Lower leg skin (tissue), 3 donors: ENCODE measurements at regions not wholly inside any gene's neighbourhood (a gene's known extent, or its start where the extent isn't known, plus 50 kb on each side); places are given as distances from the start of the nearest gene placed in this dataset.

ENCODE experiments used
- CTCF ChIP-seq, 3 donors: fragments of 450-650 bp; IDR thresholded peaks; one replicate each; pipeline ENCODE4 v1.5.1; 2016; ENCODE audit warnings: antibody characterized with exemption in 3 of 3, mild to moderate bottlenecking in 3 of 3, moderate library complexity in 2 of 3
- POLR2A ChIP-seq, 2 donors: fragments of 450-650 bp; IDR thresholded peaks; one replicate each; pipeline ENCODE4 v1.6.1; 2016 to 2017; ENCODE audit warnings: antibody characterized with exemption in 2 of 2, mild to moderate bottlenecking in 1 of 2, moderate library complexity in 1 of 2

- TF ChIP-seq CTCF (IDR thresholded peaks at IDR 0.05) (no peak), POLR2A (IDR thresholded peaks at IDR 0.05) (no peak)
Observed at GRCh38 chrX:98398542-98398941, 1514.8 kb downstream of the RPA4 start.
